ENCODE measurements at regions not wholly inside any gene's neighbourhood (a gene's known extent, or its start where the extent isn't known, plus 50 kb on each side); places are given as distances from the start of the nearest gene placed in this dataset.
"Not testable (repeated sequence)": the region's sequence is repeated elsewhere in the genome, so short reads cannot be mapped to it uniquely, and the experiment has no call there.

DNA sequence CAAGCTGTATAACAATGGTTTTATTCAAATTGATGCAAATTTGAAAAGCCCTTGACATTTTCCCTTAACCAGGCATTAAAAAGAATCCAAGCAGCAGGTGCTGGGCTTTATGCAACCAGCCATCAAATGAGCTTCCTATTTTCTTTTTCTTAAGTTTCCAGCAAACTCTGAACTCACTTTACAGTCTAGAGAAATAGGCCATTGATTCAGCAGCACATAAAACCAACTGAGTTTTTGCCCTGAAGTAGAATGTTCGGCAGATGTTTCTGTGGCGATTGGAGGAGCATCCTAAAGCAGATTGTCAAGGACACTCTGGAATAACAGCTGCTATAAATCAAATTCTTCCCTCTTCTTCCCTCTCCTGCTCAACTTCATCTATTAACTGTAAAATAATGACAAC, 582.8 kb upstream of the CPEB2 start:
- intact Hi-C loops (cut with DNase I), result no loop called here

DNA sequence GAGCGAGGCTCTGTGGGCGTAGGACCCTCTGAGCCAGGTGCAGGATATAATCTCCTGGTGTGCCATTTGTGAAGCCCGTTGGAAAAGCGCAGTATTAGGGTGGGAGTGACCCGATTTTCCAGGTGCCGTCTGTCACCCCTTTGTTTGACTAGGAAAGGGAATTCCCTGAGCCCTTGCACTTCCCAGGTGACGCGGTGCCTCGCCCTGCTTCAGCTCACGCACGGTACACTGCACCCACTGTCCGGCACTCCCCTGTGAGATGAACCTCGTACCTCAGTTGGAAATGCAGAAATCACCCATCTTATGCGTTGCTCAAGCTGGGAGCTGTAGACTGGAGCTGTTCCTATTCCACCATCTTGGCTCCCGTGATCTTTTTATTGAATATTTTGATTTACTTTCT, 576.0 kb upstream of the CPEB2 start:
- DNase-seq (ENCODE audit: extremely low spot score in 2 of 2); H3K4me1 ChIP-seq: not testable (repeated sequence)

More for the DNA sequence above, 582.8 kb upstream of the CPEB2 start:
- H3K27ac ChIP-seq, result no peak overlapping the region
- H3K9me3 ChIP-seq, result no peaks in the 10 kb centered on the region
- no peaks in the 10 kb centered on the region for H3K36me3 ChIP-seq
- no peaks in the 10 kb centered on the region for H3K4me1 ChIP-seq
- no peak for DNase-seq (ENCODE audit: extremely low spot score in 2 of 2)
- no peak overlapping the region for H3K4me3 ChIP-seq
- TF ChIP-seq CTCF (IDR thresholded peaks at IDR 0.05), result no peak
- no peaks in the 10 kb centered on the region for H3K27me3 ChIP-seq

GRCh38 chr4:14428125-14428524, 574.2 kb upstream of the CPEB2 start:
- TF ChIP-seq POLR2AphosphoS5 (IDR thresholded peaks at IDR 0.05; ENCODE audit: insufficient read depth in 1 of 2, low read depth in 1 of 2), result no peak
- no peak for TF ChIP-seq POLR2A (IDR thresholded peaks at IDR 0.05)
- no peak for TF ChIP-seq CTCF (IDR thresholded peaks at IDR 0.05)
- no peaks in the 10 kb centered on the region for H3K36me3 ChIP-seq
- no peaks in the 10 kb centered on the region for H3K9me3 ChIP-seq
- no peak overlapping the region for H3K27ac ChIP-seq
- H3K27me3 ChIP-seq, result no peaks in the 10 kb centered on the region
- no peaks in the 10 kb centered on the region for H3K4me1 ChIP-seq
- no peak overlapping the region for H3K4me3 ChIP-seq
- intact Hi-C loops (cut with DNase I), result no loop called here
- no peak for DNase-seq (ENCODE audit: extremely low spot score in 2 of 2)

More for the DNA sequence above, 576.0 kb upstream of the CPEB2 start:
- H3K27ac ChIP-seq; H3K36me3 ChIP-seq; H3K27me3 ChIP-seq; H3K9me3 ChIP-seq; intact Hi-C loops (cut with DNase I); H3K4me3 ChIP-seq: not testable (repeated sequence)

DNA sequence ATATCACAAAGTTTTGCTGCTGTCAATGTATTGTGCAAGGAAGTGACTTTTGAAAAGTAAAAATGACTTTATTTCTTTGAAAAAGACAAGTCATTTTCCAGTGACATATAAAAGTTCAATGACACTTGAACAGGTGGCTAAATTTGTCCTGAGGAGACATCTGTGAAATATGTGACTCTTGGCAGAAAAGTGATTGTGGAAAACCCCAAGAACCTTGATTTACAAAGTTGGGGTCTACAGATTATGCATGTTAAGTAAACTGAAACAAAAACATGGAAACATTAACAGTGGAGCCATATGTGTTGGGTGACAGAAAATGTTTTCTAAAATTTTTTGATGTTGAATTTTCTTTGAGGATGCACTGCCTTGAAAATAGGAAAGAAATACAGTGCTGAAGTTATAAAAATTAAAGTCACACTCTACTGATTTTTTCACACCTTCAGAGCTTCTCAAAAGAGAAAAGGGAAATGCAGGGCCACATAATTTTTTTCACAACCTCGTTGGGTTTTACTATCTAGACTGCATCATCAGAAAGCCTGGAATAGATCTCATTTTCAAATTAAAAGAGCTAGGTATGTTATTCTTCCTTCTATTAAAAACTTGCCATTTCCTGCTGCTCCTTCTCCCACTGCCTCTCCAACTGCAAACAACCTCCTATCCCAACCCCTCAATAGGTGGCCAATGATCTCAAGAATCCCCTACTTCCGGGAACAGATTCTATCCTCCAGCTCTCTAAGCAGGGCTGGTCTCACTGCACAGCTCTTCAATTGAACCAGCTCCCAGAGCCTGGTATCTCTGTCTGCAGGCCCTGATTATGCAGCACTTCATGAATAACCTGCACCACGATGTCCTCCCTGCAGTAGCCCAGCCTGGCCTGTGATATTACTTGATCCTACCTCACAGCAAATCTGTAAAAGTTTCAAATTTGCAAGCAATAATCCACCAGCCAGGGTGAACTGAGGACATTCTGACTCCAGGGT, 570.8 kb upstream of the CPEB2 start:
- intact Hi-C loops (cut with DNase I), result no loop called here
- H3K4me3 ChIP-seq, result no peak overlapping the region
- no peaks in the 10 kb centered on the region for H3K36me3 ChIP-seq
- H3K4me1 ChIP-seq, result no peaks in the 10 kb centered on the region
- TF ChIP-seq POLR2A (IDR thresholded peaks at IDR 0.05) (no peak), POLR2AphosphoS5 (IDR thresholded peaks at IDR 0.05; ENCODE audit: insufficient read depth in 1 of 2, low read depth in 1 of 2) (no peak), CTCF (IDR thresholded peaks at IDR 0.05) (no peak)
- no peaks in the 10 kb centered on the region for H3K9me3 ChIP-seq
- no peaks in the 10 kb centered on the region for H3K27me3 ChIP-seq
- no peak overlapping the region for H3K27ac ChIP-seq
- no peak for DNase-seq (ENCODE audit: extremely low spot score in 2 of 2)

GRCh38 chr4:14434483-14434882, 567.8 kb upstream of the CPEB2 start:
- no peaks in the 10 kb centered on the region for H3K9me3 ChIP-seq
- H3K27me3 ChIP-seq, result no peaks in the 10 kb centered on the region
- H3K4me3 ChIP-seq, result no peak overlapping the region
- TF ChIP-seq POLR2A (IDR thresholded peaks at IDR 0.05) (no peak), CTCF (IDR thresholded peaks at IDR 0.05) (no peak), POLR2AphosphoS5 (IDR thresholded peaks at IDR 0.05; ENCODE audit: insufficient read depth in 1 of 2, low read depth in 1 of 2) (no peak)
- H3K4me1 ChIP-seq, result no peaks in the 10 kb centered on the region
- H3K36me3 ChIP-seq, result no peaks in the 10 kb centered on the region
- DNase-seq (ENCODE audit: extremely low spot score in 2 of 2), result no peak
- intact Hi-C loops (cut with DNase I), result no loop called here
- no peak overlapping the region for H3K27ac ChIP-seq

Measured in vagina (tissue), 2 donors.